Motor neuron (in vitro differentiated cells): ENCODE measurements at regions not wholly inside any gene's neighbourhood (a gene's known extent, or its start where the extent isn't known, plus 50 kb on each side); places are given as distances from the start of the nearest gene placed in this dataset.

ENCODE experiments used
- ATAC-seq, 8 experiments: fragments of 200-7000 bp; cut with Tn5 transposase; replicated peaks in 6 of 8; 2 replicates each; pipeline ENCODE4 v1.8.0; 2021; ENCODE audit warnings: mild to moderate bottlenecking in 8 of 8, moderate library complexity in 8 of 8
- H3K27ac ChIP-seq, 2 donors: fragments of 250-450 bp; sonication (Bioruptor Pico); 2 replicates each; pipeline ENCODE4 v1.9.0; 2021; ENCODE audit warnings: antibody characterized with exemption in 2 of 2, mild to moderate bottlenecking in 2 of 2, moderate library complexity in 1 of 2
- H3K4me1 ChIP-seq, 2 donors: fragments of 250-450 bp; sonication (Bioruptor Pico); replicated peaks in 1 of 2; 2 replicates each; pipeline ENCODE4 v1.6.1; 2021; ENCODE audit warnings: antibody characterized with exemption in 2 of 2, mild to moderate bottlenecking in 2 of 2, moderate library complexity in 1 of 2
- H3K4me3 ChIP-seq, 5 donors: fragments of 250-450 bp; sonication (Bioruptor Pico); 2 replicates each; pipeline ENCODE4 v1.9.0; 2021; ENCODE audit warnings: antibody characterized with exemption in 5 of 5, mild to moderate bottlenecking in 5 of 5, moderate library complexity in 4 of 5
- WGBS, 10 experiments: fragments of 450-650 bp; shearing (Covaris generic); methylation state at CpG; one replicate each; pipeline ENCODE4 v1.0.0; 2022; 5-methylcytosine and 5-hydroxymethylcytosine counted together
- in situ Hi-C, 9 experiments: fragments of 400-800 bp; cut with MboI; loops; one replicate each; pipeline ENCODE4 v1.15.0; 2021; ENCODE audit warnings: low sequenced_read_pairs in 9 of 9, low pct_unique_long_range_greater_than_20kb in 2 of 9; ENCODE audit not compliant: unreplicated experiment in 9 of 9

GRCh38 chrX:137483554-137483953 is 82.4 kb upstream of the ZIC3 start:
- in situ Hi-C loops: no loop called here
- ATAC-seq: no peak
- Histone ChIP-seq H3K27ac (no peak overlapping the region), H3K4me3 (no peak overlapping the region), H3K4me1 (no peaks in the 10 kb centered on the region)

- 0 to 20% (median 0%) methylated on average over 1 of the region's 2 CpGs; no CpG with 5 or more reads in 6 of the 10 experiments for WGBS, 10 experiments
- in situ Hi-C loops: no loop called here
These were observed 83.8 kb upstream of the ZIC3 start for GRCh38 chrX:137482136-137482535.

GRCh38 chrX:137479386-137479785 is 86.5 kb upstream of the ZIC3 start:
- Histone ChIP-seq H3K4me1 (no peaks in the 10 kb centered on the region), H3K27ac (no peak overlapping the region), H3K4me3 (no peak overlapping the region)
- no peak for ATAC-seq
- in situ Hi-C loops: no loop called here
- WGBS, 10 experiments: 0 to 10% methylated on average over 2 of the region's 2 CpGs; no CpG with 5 or more reads in 8 of the 10 experiments

More at GRCh38 chrX:137482136-137482535, 83.8 kb upstream of the ZIC3 start:
- Histone ChIP-seq H3K27ac (no peak overlapping the region), H3K4me1 (no peaks in the 10 kb centered on the region), H3K4me3 (no peak overlapping the region)
- no peak for ATAC-seq

- Histone ChIP-seq H3K4me3 (no peak overlapping the region), H3K4me1 (no peaks in the 10 kb centered on the region), H3K27ac (no peak overlapping the region)
- 80 to 100% methylated on average over 1 to 17 of the region's 24 CpGs; no CpG with 5 or more reads in 8 of the 10 experiments for WGBS, 10 experiments
- in situ Hi-C loops: no loop called here
- ATAC-seq: no peak
These were observed 124.2 kb upstream of the ZIC3 start for GRCh38 chrX:137441711-137442110.

GRCh38 chrX:137432609-137433008 is 133.3 kb upstream of the ZIC3 start:
- ATAC-seq: no peak
- Histone ChIP-seq H3K4me1 (no peaks in the 10 kb centered on the region), H3K4me3 (no peak overlapping the region), H3K27ac (no peak overlapping the region)
- whole genome bisulfite sequencing, 10 experiments: 0 to 40% (median 0%) methylated on average over 1 of the region's 1 CpG; no CpG with 5 or more reads in 5 of the 10 experiments
- in situ Hi-C loops: no loop called here

GRCh38 chrX:137431693-137432488 is 134.0 kb upstream of the ZIC3 start:
- H3K27ac ChIP-seq: no peak overlapping the region
- WGBS, 10 experiments: 0 to 60% (median 34%) methylated on average over 1 to 2 of the region's 2 CpGs; no CpG with 5 or more reads in 2 of the 10 experiments
- ATAC-seq: no peak
- in situ Hi-C loops: no loop called here
- H3K4me1 ChIP-seq: peaks cover 0 to 2% of the 10 kb centered on the region in 2 donors
- no peak overlapping the region for H3K4me3 ChIP-seq

GRCh38 chrX:137430984-137431475 is 134.9 kb upstream of the ZIC3 start:
- in situ Hi-C loops: no loop called here
- H3K27ac ChIP-seq: no peak overlapping the region
- peaks cover 0 to 2% of the 10 kb centered on the region in 2 donors for H3K4me1 ChIP-seq
- H3K4me3 ChIP-seq: no peak overlapping the region
- no peak for ATAC-seq

GRCh38 chrX:137430301-137430700 is 135.6 kb upstream of the ZIC3 start:
- no peak for ATAC-seq
- H3K4me1 ChIP-seq: peaks cover 0 to 2% of the 10 kb centered on the region in 2 donors
- WGBS, 10 experiments: 40% methylated on average over 1 of the region's 17 CpGs; no CpG with 5 or more reads in 9 of the 10 experiments
- in situ Hi-C loops: no loop called here
- no peak overlapping the region for H3K4me3 ChIP-seq
- H3K27ac ChIP-seq: no peak overlapping the region

- H3K4me1 ChIP-seq: peaks cover 0 to 6% of the 10 kb centered on the region in 2 donors
- ATAC-seq: peak in 3 of 8 experiments; percentile 53 to 62 (median 62)
- 0 to 27% methylated on average over 3 to 5 of the region's 44 CpGs; no CpG with 5 or more reads in 8 of the 10 experiments for WGBS, 10 experiments
- H3K4me3 ChIP-seq: peak overlapping the region in 1 of 5 donors; percentile 24
- in situ Hi-C loops: no loop called here
- H3K27ac ChIP-seq: no peak overlapping the region
These were observed 136.9 kb upstream of the ZIC3 start for GRCh38 chrX:137428766-137429591.

- 20 to 51% methylated on average over 1 to 12 of the region's 30 CpGs; no CpG with 5 or more reads in 8 of the 10 experiments for WGBS, 10 experiments
- Histone ChIP-seq H3K4me3 (peak overlapping the region in 3 of 5 donors; percentile 5 to 24 (median 16)), H3K4me1 (peaks cover 0 to 6% of the 10 kb centered on the region in 2 donors), H3K27ac (no peak overlapping the region)
- in situ Hi-C loops: no loop called here
- ATAC-seq: peak in 6 of 8 experiments; percentile 23 to 64 (median 39)
These were observed 137.7 kb upstream of the ZIC3 start for GRCh38 chrX:137428221-137428661.

- Histone ChIP-seq H3K27ac (no peak overlapping the region), H3K4me3 (peak overlapping the region in 3 of 5 donors; percentile 5 to 24 (median 16)), H3K4me1 (peaks cover 0 to 6% of the 10 kb centered on the region in 2 donors)
- 34% methylated on average over 3 of the region's 18 CpGs; no CpG with 5 or more reads in 9 of the 10 experiments for WGBS, 10 experiments
- peak in 3 of 8 experiments; percentile 26 to 48 (median 27) for ATAC-seq
- in situ Hi-C loops: no loop called here
These were observed 138.1 kb upstream of the ZIC3 start for GRCh38 chrX:137427816-137428215.

- ATAC-seq: no peak
- Histone ChIP-seq H3K4me3 (peak overlapping the region in 1 of 5 donors; percentile 24), H3K27ac (no peak overlapping the region), H3K4me1 (peaks cover 0 to 6% of the 10 kb centered on the region in 2 donors)
- in situ Hi-C loops: no loop called here
- WGBS, 10 experiments: 0 to 40% methylated on average over 1 to 2 of the region's 20 CpGs; no CpG with 5 or more reads in 8 of the 10 experiments
These were observed 138.5 kb upstream of the ZIC3 start for GRCh38 chrX:137427426-137427778.
